ENCODE measurements at regions not wholly inside any gene's neighbourhood (a gene's known extent, or its start where the extent isn't known, plus 50 kb on each side); places are given as distances from the start of the nearest gene placed in this dataset.
"Not testable (repeated sequence)": the region's sequence is repeated elsewhere in the genome, so short reads cannot be mapped to it uniquely, and the experiment has no call there.

DNA sequence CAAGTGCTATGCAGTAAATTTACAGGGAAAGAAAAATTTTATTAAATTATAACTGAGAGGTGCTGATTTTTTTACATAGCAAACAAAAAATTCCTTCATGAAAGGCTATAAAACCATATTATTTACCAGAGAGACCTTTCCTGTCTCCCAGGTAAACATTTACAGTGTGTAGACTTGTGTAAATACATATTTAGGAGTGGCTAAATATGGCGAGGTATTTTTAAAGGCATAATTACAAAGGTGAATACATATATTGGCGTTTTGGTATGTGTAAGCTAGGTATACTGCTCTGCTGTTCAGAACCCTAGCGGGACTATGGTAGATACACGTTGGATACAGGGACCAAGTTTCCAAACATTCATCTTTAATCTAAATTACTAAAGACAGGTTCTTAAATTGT lies 170.6 kb upstream of the MEF2C start:
- H3K4me3 ChIP-seq (ENCODE audit: control insufficient read depth, low read depth, low read length): no peak overlapping the region
- DNase-seq (ENCODE audit: low read depth): no peak
- TF ChIP-seq, protein P1, sequence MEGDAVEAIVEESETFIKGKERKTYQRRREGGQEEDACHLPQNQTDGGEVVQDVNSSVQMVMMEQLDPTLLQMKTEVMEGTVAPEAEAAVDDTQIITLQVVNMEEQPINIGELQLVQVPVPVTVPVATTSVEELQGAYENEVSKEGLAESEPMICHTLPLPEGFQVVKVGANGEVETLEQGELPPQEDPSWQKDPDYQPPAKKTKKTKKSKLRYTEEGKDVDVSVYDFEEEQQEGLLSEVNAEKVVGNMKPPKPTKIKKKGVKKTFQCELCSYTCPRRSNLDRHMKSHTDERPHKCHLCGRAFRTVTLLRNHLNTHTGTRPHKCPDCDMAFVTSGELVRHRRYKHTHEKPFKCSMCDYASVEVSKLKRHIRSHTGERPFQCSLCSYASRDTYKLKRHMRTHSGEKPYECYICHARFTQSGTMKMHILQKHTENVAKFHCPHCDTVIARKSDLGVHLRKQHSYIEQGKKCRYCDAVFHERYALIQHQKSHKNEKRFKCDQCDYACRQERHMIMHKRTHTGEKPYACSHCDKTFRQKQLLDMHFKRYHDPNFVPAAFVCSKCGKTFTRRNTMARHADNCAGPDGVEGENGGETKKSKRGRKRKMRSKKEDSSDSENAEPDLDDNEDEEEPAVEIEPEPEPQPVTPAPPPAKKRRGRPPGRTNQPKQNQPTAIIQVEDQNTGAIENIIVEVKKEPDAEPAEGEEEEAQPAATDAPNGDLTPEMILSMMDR (IDR thresholded peaks at IDR 0.05; ENCODE audit: control insufficient read depth, insufficient read depth, low read depth, low read length, missing control alignments): no peak

DNA sequence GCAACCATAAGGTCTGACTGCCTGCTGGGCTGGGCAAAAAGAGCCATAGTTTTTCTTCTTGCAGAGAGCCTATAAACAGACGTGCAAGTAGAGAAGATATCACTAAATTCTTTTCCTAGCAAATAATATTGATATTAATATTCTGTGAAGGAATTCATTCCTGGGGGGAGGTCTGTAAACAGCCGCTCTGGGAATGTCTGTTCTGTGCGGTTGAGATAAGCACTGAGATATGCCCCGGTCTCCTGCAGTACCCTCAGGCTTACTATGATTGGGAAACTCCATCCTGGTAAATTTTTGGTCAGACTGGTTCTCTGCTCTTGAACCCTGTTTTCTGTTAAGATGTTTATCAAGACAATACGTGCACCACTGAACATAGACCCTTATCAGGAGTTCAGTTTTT lies 167.1 kb upstream of the MEF2C start:
- H3K4me3 ChIP-seq (ENCODE audit: control insufficient read depth, low read depth, low read length); DNase-seq (ENCODE audit: low read depth): not testable (repeated sequence)

DNA sequence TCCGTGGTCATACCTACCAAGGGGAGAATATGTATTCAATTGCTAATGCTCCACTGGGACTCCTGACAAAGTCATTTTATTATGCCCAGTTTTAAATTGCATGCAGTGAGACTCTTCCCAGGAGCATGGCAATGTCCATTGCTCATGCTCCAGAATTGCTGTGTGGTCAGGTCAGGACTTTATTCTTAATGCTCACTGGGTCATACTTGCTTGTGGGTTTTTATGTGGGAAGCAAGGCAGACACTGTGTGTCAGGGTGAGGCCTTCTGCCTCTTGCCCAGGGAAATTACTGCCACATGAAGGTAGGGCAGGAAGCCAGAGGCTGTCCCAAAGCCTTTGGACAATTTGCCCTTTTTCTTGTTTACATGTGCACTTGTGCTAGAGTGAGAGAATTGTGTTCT lies 164.6 kb upstream of the MEF2C start:
- DNase-seq (ENCODE audit: low read depth): no peak
- TF ChIP-seq, protein P1 (IDR thresholded peaks at IDR 0.05; ENCODE audit: control insufficient read depth, insufficient read depth, low read depth, low read length, missing control alignments): no peak
- no peak overlapping the region for H3K4me3 ChIP-seq (ENCODE audit: control insufficient read depth, low read depth, low read length)

DNA sequence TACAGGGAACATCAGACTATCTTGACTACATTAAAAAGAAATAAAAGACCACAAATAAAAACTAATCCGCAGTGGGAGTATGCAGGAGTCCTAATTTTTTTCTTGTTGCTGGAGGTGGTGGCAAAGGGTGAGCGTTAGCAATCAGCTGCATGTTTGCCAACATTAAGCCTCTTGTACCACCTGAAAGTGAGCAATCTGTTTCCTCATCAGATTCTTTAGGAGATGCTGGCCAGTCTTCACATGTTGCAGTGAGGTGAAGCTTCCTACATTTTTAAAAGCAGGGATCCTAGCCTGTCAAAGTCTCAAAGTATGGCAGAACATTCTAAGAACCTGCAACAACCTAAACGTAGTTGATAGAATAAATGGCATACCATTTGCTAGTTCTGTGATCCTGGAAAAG lies 162.2 kb upstream of the MEF2C start:
- TF ChIP-seq, protein P1 (IDR thresholded peaks at IDR 0.05; ENCODE audit: control insufficient read depth, insufficient read depth, low read depth, low read length, missing control alignments): no peak
- DNase-seq (ENCODE audit: low read depth): no peak
- no peak overlapping the region for H3K4me3 ChIP-seq (ENCODE audit: control insufficient read depth, low read depth, low read length)

DNA sequence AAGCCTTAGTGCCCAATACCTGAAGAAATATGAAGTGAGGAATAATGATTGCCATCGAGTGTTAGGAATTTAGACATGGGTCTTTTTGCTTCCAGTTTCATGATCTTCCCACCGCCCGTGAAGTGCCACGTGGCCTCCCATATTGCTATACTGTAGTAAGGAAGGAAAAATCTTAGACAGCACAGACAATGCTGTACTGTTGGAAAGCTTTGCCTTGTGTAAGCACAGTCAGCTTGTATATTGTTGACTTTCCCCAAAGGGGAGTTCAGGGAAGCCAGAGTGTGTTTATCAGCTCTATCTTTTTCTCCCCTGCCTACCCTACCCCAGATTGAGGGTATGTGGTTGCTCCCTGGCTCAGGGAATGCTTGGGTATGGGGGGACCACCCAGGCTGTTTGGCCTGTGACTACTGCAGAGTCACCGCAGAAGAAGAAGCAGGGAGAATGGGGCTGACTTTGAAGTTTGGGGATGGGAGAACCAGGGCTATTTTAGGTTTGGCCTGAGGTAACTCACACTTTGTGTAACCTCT lies 161.8 kb upstream of the MEF2C start:
- DNase-seq (ENCODE audit: low read depth): no peak
- H3K4me3 ChIP-seq (ENCODE audit: control insufficient read depth, low read depth, low read length): no peak overlapping the region
- TF ChIP-seq, protein P1 (IDR thresholded peaks at IDR 0.05; ENCODE audit: control insufficient read depth, insufficient read depth, low read depth, low read length, missing control alignments): no peak

DNA sequence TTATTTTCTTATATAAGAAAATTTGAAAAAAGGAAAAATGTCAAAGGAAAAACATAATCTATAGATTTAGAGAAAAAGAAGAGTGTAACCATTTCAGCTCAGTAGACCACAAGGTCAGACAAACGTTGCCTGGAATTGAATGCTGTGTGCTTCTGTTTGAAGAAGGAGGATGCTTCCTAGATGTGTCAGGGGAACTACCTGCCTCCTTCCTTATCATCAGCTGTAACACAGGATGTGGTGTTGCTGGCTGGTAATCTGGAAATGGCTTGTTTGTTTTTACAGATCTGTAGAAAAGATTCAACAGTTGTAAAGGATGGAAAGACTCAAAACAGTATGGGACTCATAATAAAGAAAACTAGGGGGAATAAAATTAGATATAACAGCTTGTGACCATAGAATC lies 160.7 kb upstream of the MEF2C start:
- no peak overlapping the region for H3K4me3 ChIP-seq (ENCODE audit: control insufficient read depth, low read depth, low read length)
- TF ChIP-seq, protein P1 (IDR thresholded peaks at IDR 0.05; ENCODE audit: control insufficient read depth, insufficient read depth, low read depth, low read length, missing control alignments): no peak
- DNase-seq (ENCODE audit: low read depth): no peak

DNA sequence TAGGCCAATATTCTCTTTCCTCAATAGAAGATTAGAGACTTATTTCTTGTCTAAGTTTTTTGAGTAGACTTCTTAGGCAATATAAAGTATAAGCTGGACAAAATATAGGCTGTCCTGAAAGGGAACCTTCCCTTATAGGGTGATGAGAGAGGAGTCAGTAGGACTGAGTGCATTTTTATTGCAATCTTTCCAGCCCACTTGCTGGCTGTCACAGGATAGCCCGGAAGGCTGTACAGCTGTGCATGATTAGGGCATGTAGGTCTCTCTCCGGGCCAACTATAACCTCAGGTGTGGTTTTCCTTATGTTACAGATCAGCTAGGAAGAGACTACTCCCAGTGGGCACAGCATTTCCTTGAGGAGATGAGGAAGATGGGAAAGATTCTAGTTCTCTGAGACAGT lies 159.8 kb upstream of the MEF2C start:
- no peak for DNase-seq (ENCODE audit: low read depth)
- TF ChIP-seq, protein P1 (IDR thresholded peaks at IDR 0.05; ENCODE audit: control insufficient read depth, insufficient read depth, low read depth, low read length, missing control alignments): no peak
- no peak overlapping the region for H3K4me3 ChIP-seq (ENCODE audit: control insufficient read depth, low read depth, low read length)

All from AG09309 (cell line).